ENCODE measurements at regions not wholly inside any gene's neighbourhood (a gene's known extent, or its start where the extent isn't known, plus 50 kb on each side); places are given as distances from the start of the nearest gene placed in this dataset.
"Not testable (repeated sequence)": the region's sequence is repeated elsewhere in the genome, so short reads cannot be mapped to it uniquely, and the experiment has no call there.

GRCh38 chr5:166750376-166750775, 1541.1 kb upstream of the WWC1 start:
- DNase-seq = no peak

- DNase-seq = no peak
These were observed 1533.3 kb upstream of the WWC1 start for GRCh38 chr5:166758151-166758550.

- DNase-seq = no peak
These were observed 1523.6 kb upstream of the WWC1 start for GRCh38 chr5:166767858-166768257.

GRCh38 chr5:166768536-166768935, 1522.9 kb upstream of the WWC1 start:
- no peak for DNase-seq

- no peak for DNase-seq
These were observed 1518.7 kb upstream of the WWC1 start for GRCh38 chr5:166772770-166773169.

GRCh38 chr5:166781737-166782136, 1509.7 kb upstream of the WWC1 start:
- no peak for DNase-seq

GRCh38 chr5:166784545-166785078, 1506.8 kb upstream of the WWC1 start:
- DNase-seq = no peak

- no peak for DNase-seq
These were observed 1505.3 kb upstream of the WWC1 start for GRCh38 chr5:166786178-166786577.

GRCh38 chr5:166786889-166787288, 1504.6 kb upstream of the WWC1 start:
- no peak for DNase-seq

GRCh38 chr5:166788050-166788449, 1503.4 kb upstream of the WWC1 start:
- no peak for DNase-seq

- no peak for DNase-seq
These were observed 1495.7 kb upstream of the WWC1 start for GRCh38 chr5:166795756-166796155.

GRCh38 chr5:166803058-166803457, 1488.4 kb upstream of the WWC1 start:
- no peak for DNase-seq

- not testable (repeated sequence) for DNase-seq
These were observed 1487.2 kb upstream of the WWC1 start for GRCh38 chr5:166804223-166804622.

- DNase-seq = not testable (repeated sequence)
These were observed 1486.8 kb upstream of the WWC1 start for GRCh38 chr5:166804693-166805092.

GRCh38 chr5:166810093-166810658, 1481.3 kb upstream of the WWC1 start:
- DNase-seq = not testable (repeated sequence)

GRCh38 chr5:166810721-166811120, 1480.7 kb upstream of the WWC1 start:
- no peak for DNase-seq

- DNase-seq = no peak
These were observed 1468.1 kb upstream of the WWC1 start for GRCh38 chr5:166823360-166823759.

GRCh38 chr5:166834246-166834645, 1457.2 kb upstream of the WWC1 start:
- no peak for DNase-seq

GRCh38 chr5:166845044-166845443, 1446.4 kb upstream of the WWC1 start:
- DNase-seq = no peak

GRCh38 chr5:166856791-166857190, 1434.7 kb upstream of the WWC1 start:
- DNase-seq = no peak

- DNase-seq = no peak
These were observed 1431.0 kb upstream of the WWC1 start for GRCh38 chr5:166860426-166860825.

- no peak for DNase-seq
These were observed 1428.9 kb upstream of the WWC1 start for GRCh38 chr5:166862581-166862980.

GRCh38 chr5:166865206-166865605, 1426.2 kb upstream of the WWC1 start:
- DNase-seq = no peak

- DNase-seq = no peak
These were observed 1411.0 kb upstream of the WWC1 start for GRCh38 chr5:166880456-166880855.

GRCh38 chr5:166881802-166882201, 1409.6 kb upstream of the WWC1 start:
- no peak for DNase-seq
